ENCODE measurements at regions not wholly inside any gene's neighbourhood (a gene's known extent, or its start where the extent isn't known, plus 50 kb on each side); places are given as distances from the start of the nearest gene placed in this dataset.

- TF ChIP-seq CTCF (IDR thresholded peaks at IDR 0.05 in 2 of 3, conservative IDR thresholded peaks at IDR 0.05 in 1 of 3; ENCODE audit: control insufficient read depth in 2 of 3, extremely low read depth in 1 of 3, insufficient read depth in 1 of 3, low read depth in 3 of 3, low read length in 3 of 3): no peak
- no peak for TF ChIP-seq EP300 (IDR thresholded peaks at IDR 0.05; ENCODE audit: borderline replicate concordance in 1 of 2, control insufficient read depth in 1 of 2, low read depth in 2 of 2, low read length in 2 of 2)
These were observed 113.6 kb downstream of the PHETA1 start for GRCh38 chr12:111255261-111255660.
